GM23248 (cell line): ENCODE measurements at regions not wholly inside any gene's neighbourhood (a gene's known extent, or its start where the extent isn't known, plus 50 kb on each side); places are given as distances from the start of the nearest gene placed in this dataset.

Experiments
- EZH2 ChIP-seq: fragments of 200-600 bp; sonication (generic); IDR thresholded peaks from 2 replicates; pipeline ENCODE4 v1.6.1; 2018; ENCODE audit warnings: antibody characterized with exemption, mild to moderate bottlenecking; ENCODE audit not compliant: insufficient read depth, poor library complexity, severe bottlenecking
- EZH2phosphoT487 ChIP-seq: fragments of 200-600 bp; sonication (generic); IDR thresholded peaks from 2 replicates; pipeline ENCODE4 v1.6.1; 2018; ENCODE audit warnings: antibody characterized with exemption, moderate library complexity, mild to moderate bottlenecking, low read depth; ENCODE audit not compliant: insufficient read depth

GRCh38 chr13:93004919-93005318, 221.7 kb upstream of the GPC6 start:
- TF ChIP-seq EZH2 = no peak
- TF ChIP-seq EZH2phosphoT487 = no peak
